HCT116 (cell line): ENCODE measurements at regions not wholly inside any gene's neighbourhood (a gene's known extent, or its start where the extent isn't known, plus 50 kb on each side); places are given as distances from the start of the nearest gene placed in this dataset.

Experiments used
- ATAC-seq: fragments of 200-7000 bp; cut with Tn5 transposase; 2 replicates; pipeline ENCODE4 v1.9.1; 2020; ENCODE audit warnings: mild to moderate bottlenecking, moderate library complexity
- BruUV-seq: library from RNA; stranded (reverse); fragments of 400-500 nt; replicated peaks from 2 replicates; lab custom pipeline; 2021; lab: Mats Ljungman, UMichigan
- CTCF ChIA-PET: fragments of 300-600 bp; sonication (Branson Sonifier 250); formaldehyde crosslinking; loops from one replicate; lab custom pipeline; 2021; ENCODE audit warnings: antibody characterized with exemption; lab: Charles Lee
- POLR2A ChIA-PET: fragments of 300-600, 350-600 bp; sonication (Branson Sonifier 250); formaldehyde crosslinking; loops from one replicate; lab custom pipeline; 2021; ENCODE audit warnings: antibody characterized with exemption; lab: Charles Lee
- RAD21 ChIA-PET, 2 experiments: fragments of 300-600 bp; sonication (Branson Sonifier 250); formaldehyde crosslinking; loops; one replicate each; lab custom pipeline; 2023; ENCODE audit warnings: low total read pairs in 2 of 2; ENCODE audit not compliant: uncharacterized antibody in 2 of 2, unreplicated experiment in 2 of 2, low non-redundant PET in 1 of 2; lab: Charles Lee
- DNase-seq: peaks from one replicate; pipeline ENCODE4 v3.0.0-alpha.2; 2010; ENCODE audit warnings: low read depth, low spot score
- H2AFZ ChIP-seq: fragments of 200-600 bp; shearing (Covaris generic), sonication (generic); 2 replicates; pipeline ENCODE4 v1.6.1; 2017; ENCODE audit warnings: low read depth, mixed run types, mixed read lengths, antibody characterized with exemption, low read length; ENCODE audit not compliant: poor library complexity, severe bottlenecking
- H3K27ac ChIP-seq: 2 replicates; pipeline ENCODE4 v1.5.1; 2012; ENCODE audit warnings: low read depth, low read length
- H3K27me3 ChIP-seq: fragments of 200-600 bp; sonication (generic); 2 replicates; pipeline ENCODE4 v1.6.1; 2016; ENCODE audit warnings: mixed run types, low read length, mixed read lengths; ENCODE audit not compliant: insufficient read depth
- H3K36me3 ChIP-seq, 2 experiments: fragments of 200-500 bp in 1 of 2; fragments of 200-600 bp in 1 of 2; sonication (Bioruptor generic) in 1 of 2; sonication (generic) in 1 of 2; 2 replicates each; pipeline versions ENCODE4 v1.5.1 to v1.6.1; 2014 to 2016; ENCODE audit warnings: low read length in 2 of 2, inconsistent platforms in 1 of 2, mixed read lengths in 1 of 2, mixed run types in 1 of 2; ENCODE audit not compliant: insufficient read depth in 2 of 2, control insufficient read depth in 1 of 2
- H3K4me1 ChIP-seq, 2 experiments: fragments of 200-600 bp in 1 of 2; sonication (generic) in 1 of 2; 2 replicates each; pipeline versions ENCODE4 v1.5.1 to v1.6.1; 2012 to 2017; ENCODE audit warnings: low read length in 2 of 2, inconsistent platforms in 1 of 2, mild to moderate bottlenecking in 1 of 2, mixed read lengths in 1 of 2, mixed run types in 1 of 2, moderate library complexity in 1 of 2; ENCODE audit not compliant: insufficient read depth in 2 of 2, control insufficient read depth in 1 of 2
- H3K4me2 ChIP-seq: fragments of 200-600 bp; sonication (generic); 2 replicates; pipeline ENCODE4 v1.6.1; 2017; ENCODE audit warnings: mixed run types, low read length, mixed read lengths
- H3K4me3 ChIP-seq, 2 experiments: fragments of 200-600 bp in 1 of 2; sonication (generic) in 1 of 2; replicated peaks in 1 of 2; 2 replicates each; pipeline ENCODE4 v1.5.1; 2011 to 2016; ENCODE audit warnings: low read length in 2 of 2, control low read depth in 1 of 2, low read depth in 1 of 2, mild to moderate bottlenecking in 1 of 2, mixed read lengths in 1 of 2, mixed run types in 1 of 2
- H3K79me2 ChIP-seq: fragments of 200-600 bp; sonication (generic); 2 replicates; pipeline ENCODE4 v1.6.1; 2017; ENCODE audit warnings: mild to moderate bottlenecking, mixed run types, low read length, moderate library complexity, mixed read lengths; ENCODE audit not compliant: insufficient read depth
- H3K9ac ChIP-seq: fragments of 200-600 bp; sonication (generic); 2 replicates; pipeline ENCODE4 v1.6.1; 2016; ENCODE audit warnings: low read length, mixed read lengths
- H3K9me2 ChIP-seq: fragments of 200-600 bp; sonication (generic), shearing (Covaris generic); 2 replicates; pipeline ENCODE4 v1.6.1; 2017; ENCODE audit warnings: mixed run types, mild to moderate bottlenecking, moderate library complexity; ENCODE audit not compliant: insufficient read depth
- H3K9me3 ChIP-seq, 2 experiments: fragments of 200-500 bp in 1 of 2; fragments of 200-600 bp in 1 of 2; sonication (Bioruptor generic) in 1 of 2; sonication (generic) in 1 of 2; 2 replicates each; pipeline ENCODE4 v1.6.1; 2014 to 2017; ENCODE audit warnings: low read length in 2 of 2, mixed read lengths in 2 of 2, inconsistent platforms in 1 of 2, low read depth in 1 of 2, mild to moderate bottlenecking in 1 of 2, mixed run types in 1 of 2, moderate library complexity in 1 of 2; ENCODE audit not compliant: control insufficient read depth in 1 of 2, insufficient read depth in 1 of 2
- H4K20me1 ChIP-seq: fragments of 200-600 bp; sonication (generic), shearing (Covaris generic); 2 replicates; pipeline ENCODE4 v1.6.1; 2017; ENCODE audit warnings: mixed run types, mild to moderate bottlenecking, moderate library complexity; ENCODE audit not compliant: insufficient read depth
- CBX3 ChIP-seq: IDR thresholded peaks from 2 replicates; pipeline ENCODE4 v1.6.1; 2012; ENCODE audit warnings: low read depth
- CEBPB ChIP-seq: IDR thresholded peaks from 2 replicates; pipeline ENCODE4 v1.6.1; 2012; ENCODE audit warnings: low read depth
- EGR1 ChIP-seq: IDR thresholded peaks from 2 replicates; pipeline ENCODE4 v1.6.1; 2012; ENCODE audit warnings: low read depth
- ELF1 ChIP-seq: IDR thresholded peaks from 2 replicates; pipeline ENCODE4 v1.6.1; 2012; ENCODE audit warnings: low read depth, borderline replicate concordance
- EZH2 ChIP-seq: fragments of 200-600 bp; sonication (generic); IDR thresholded peaks from 2 replicates; pipeline ENCODE4 v1.6.1; 2017; ENCODE audit warnings: antibody characterized with exemption, mixed run types
- FOSL1 ChIP-seq: IDR thresholded peaks from 2 replicates; pipeline ENCODE4 v1.6.1; 2012; ENCODE audit warnings: low read depth
- POLR2A ChIP-seq: IDR thresholded peaks from 2 replicates; pipeline ENCODE4 v1.7.0; 2011; ENCODE audit warnings: borderline replicate concordance; ENCODE audit not compliant: insufficient read depth, insufficient read length; ENCODE audit errors: extremely low read depth
- POLR2AphosphoS5 ChIP-seq: IDR thresholded peaks from 2 replicates; pipeline ENCODE4 v1.6.1; 2011; ENCODE audit warnings: mild to moderate bottlenecking, low read depth, low read length, moderate library complexity
- RAD21 ChIP-seq: IDR thresholded peaks from 2 replicates; pipeline ENCODE4 v1.6.1; 2012; ENCODE audit warnings: low read depth, mild to moderate bottlenecking
- TCF7L2 ChIP-seq: IDR thresholded peaks from 2 replicates; pipeline ENCODE4 v1.7.0; 2011; ENCODE audit warnings: borderline replicate concordance, inconsistent platforms; ENCODE audit not compliant: insufficient read depth, insufficient read length; ENCODE audit errors: extremely low read depth
- ZNF274 ChIP-seq: fragments of 200-500 bp; sonication (Bioruptor generic); IDR thresholded peaks from 2 replicates; pipeline ENCODE4 v1.6.1; 2014; ENCODE audit warnings: mild to moderate bottlenecking, low read depth, low read length, inconsistent platforms
- intact Hi-C: fragments of 100-400 bp; cut with micrococcal nuclease; formaldehyde crosslinking; loops from 2 replicates; pipeline ENCODE4 v1.10.0; 2022
- TF ChIP-seq, protein P1 (sequence below): IDR thresholded peaks from 2 replicates; pipeline ENCODE4 v1.6.1; 2011; ENCODE audit warnings: mild to moderate bottlenecking, low read length, moderate library complexity; ENCODE audit not compliant: insufficient replicate concordance; ENCODE audit errors: extremely low read depth

GRCh38 chr14:98958048-98958631 is 313.9 kb downstream of the BCL11B start:
- H3K9ac ChIP-seq: no peak overlapping the region
- ChIA-PET RAD21 (no interaction called here), CTCF (no interaction called here), POLR2A (no interaction called here)
- DNase-seq (no peak), ATAC-seq (no peak)
- no peak overlapping the region for H2AFZ ChIP-seq
- H3K4me3 ChIP-seq: no peak overlapping the region
- H3K27ac ChIP-seq: no peak overlapping the region
- H3K4me2 ChIP-seq: no peak overlapping the region
- H3K9me2 ChIP-seq: no peaks in the 10 kb centered on the region
- intact Hi-C loops: no loop called here
- peaks cover 13% of the 10 kb centered on the region; the same call in 1 of the 2 replicates for H3K27me3 ChIP-seq
- H3K9me3 ChIP-seq: no peaks in the 10 kb centered on the region
- H3K4me1 ChIP-seq: peaks cover 0 to 12% of the 10 kb centered on the region in 2 experiments; a peak in 3 of 4 replicates
- no peaks in the 10 kb centered on the region for H3K36me3 ChIP-seq
- H4K20me1 ChIP-seq: no peaks in the 10 kb centered on the region
- no peaks in the 10 kb centered on the region for H3K79me2 ChIP-seq
- TF ChIP-seq, protein P1, sequence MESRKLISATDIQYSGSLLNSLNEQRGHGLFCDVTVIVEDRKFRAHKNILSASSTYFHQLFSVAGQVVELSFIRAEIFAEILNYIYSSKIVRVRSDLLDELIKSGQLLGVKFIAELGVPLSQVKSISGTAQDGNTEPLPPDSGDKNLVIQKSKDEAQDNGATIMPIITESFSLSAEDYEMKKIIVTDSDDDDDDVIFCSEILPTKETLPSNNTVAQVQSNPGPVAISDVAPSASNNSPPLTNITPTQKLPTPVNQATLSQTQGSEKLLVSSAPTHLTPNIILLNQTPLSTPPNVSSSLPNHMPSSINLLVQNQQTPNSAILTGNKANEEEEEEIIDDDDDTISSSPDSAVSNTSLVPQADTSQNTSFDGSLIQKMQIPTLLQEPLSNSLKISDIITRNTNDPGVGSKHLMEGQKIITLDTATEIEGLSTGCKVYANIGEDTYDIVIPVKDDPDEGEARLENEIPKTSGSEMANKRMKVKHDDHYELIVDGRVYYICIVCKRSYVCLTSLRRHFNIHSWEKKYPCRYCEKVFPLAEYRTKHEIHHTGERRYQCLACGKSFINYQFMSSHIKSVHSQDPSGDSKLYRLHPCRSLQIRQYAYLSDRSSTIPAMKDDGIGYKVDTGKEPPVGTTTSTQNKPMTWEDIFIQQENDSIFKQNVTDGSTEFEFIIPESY: no peak
- TF ChIP-seq POLR2AphosphoS5: no peak
- TF ChIP-seq ZNF274: no peak
- TF ChIP-seq RAD21: no peak
- no peak for TF ChIP-seq TCF7L2
- no peak for TF ChIP-seq ELF1
- no peak for TF ChIP-seq CBX3
- TF ChIP-seq EGR1: no peak
- TF ChIP-seq CEBPB: no peak
- no peak for TF ChIP-seq POLR2A
- TF ChIP-seq FOSL1: no peak
- TF ChIP-seq EZH2: no peak
- no TSS peak for BruUV-seq
